ENCODE measurements at regions not wholly inside any gene's neighbourhood (a gene's known extent, or its start where the extent isn't known, plus 50 kb on each side); places are given as distances from the start of the nearest gene placed in this dataset.

DNA sequence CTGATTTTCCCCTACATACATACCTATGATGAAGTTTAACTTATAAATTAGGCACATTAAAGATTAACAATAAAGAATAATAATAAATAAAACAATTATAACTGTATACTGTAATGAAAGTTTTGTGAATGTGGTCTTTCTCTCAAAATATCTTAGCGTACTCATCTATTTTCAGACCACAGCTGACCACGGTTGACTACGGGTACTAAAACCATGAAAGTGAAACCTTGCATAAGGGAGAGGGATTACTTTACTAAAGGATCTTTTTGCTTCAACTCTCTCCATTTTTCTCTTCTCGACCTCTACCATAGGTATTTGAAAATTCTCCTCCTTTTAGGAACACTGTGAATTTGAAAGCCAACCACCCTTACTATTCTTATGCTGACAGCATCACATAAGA lies 475.5 kb downstream of the CETN3 start:
- H3K4me1 ChIP-seq = no peaks in the 10 kb centered on the region
- H3K36me3 ChIP-seq = no peaks in the 10 kb centered on the region
- no peak for DNase-seq
- no peak overlapping the region for H3K27ac ChIP-seq
- ATAC-seq = no peak
- TF ChIP-seq, protein P1, sequence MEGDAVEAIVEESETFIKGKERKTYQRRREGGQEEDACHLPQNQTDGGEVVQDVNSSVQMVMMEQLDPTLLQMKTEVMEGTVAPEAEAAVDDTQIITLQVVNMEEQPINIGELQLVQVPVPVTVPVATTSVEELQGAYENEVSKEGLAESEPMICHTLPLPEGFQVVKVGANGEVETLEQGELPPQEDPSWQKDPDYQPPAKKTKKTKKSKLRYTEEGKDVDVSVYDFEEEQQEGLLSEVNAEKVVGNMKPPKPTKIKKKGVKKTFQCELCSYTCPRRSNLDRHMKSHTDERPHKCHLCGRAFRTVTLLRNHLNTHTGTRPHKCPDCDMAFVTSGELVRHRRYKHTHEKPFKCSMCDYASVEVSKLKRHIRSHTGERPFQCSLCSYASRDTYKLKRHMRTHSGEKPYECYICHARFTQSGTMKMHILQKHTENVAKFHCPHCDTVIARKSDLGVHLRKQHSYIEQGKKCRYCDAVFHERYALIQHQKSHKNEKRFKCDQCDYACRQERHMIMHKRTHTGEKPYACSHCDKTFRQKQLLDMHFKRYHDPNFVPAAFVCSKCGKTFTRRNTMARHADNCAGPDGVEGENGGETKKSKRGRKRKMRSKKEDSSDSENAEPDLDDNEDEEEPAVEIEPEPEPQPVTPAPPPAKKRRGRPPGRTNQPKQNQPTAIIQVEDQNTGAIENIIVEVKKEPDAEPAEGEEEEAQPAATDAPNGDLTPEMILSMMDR (IDR thresholded peaks at IDR 0.05) = no peak
- H3K27me3 ChIP-seq = no peaks in the 10 kb centered on the region
- no peak overlapping the region for H3K4me3 ChIP-seq
- intact Hi-C loops (cut with DNase I) = no loop called here
- H3K9me3 ChIP-seq = no peaks in the 10 kb centered on the region

DNA sequence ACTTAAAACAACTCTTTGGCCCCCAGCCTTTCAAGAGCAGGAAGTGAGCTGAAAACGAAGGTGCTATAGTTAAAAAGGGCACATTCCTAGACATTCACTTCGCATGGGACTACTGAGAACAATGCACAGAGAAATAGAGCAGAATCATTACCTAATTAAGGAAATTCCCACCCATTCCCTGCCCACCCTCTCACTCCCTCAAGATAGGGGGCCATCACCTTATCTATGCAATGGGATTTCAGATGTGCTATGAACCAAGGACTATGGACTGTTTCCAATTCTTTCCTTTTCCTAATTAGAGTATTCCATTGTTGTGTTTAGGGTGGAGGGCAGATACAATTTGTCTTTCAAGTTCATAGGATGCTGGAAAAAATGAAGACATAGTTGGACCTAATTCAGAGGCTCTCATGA lies 476.8 kb downstream of the CETN3 start:
- no peak for ATAC-seq
- no peaks in the 10 kb centered on the region for H3K4me1 ChIP-seq
- H3K27ac ChIP-seq = no peak overlapping the region
- H3K27me3 ChIP-seq = no peaks in the 10 kb centered on the region
- TF ChIP-seq, protein P1 (IDR thresholded peaks at IDR 0.05) = no peak
- H3K36me3 ChIP-seq = no peaks in the 10 kb centered on the region
- no peak overlapping the region for H3K4me3 ChIP-seq
- no peak for DNase-seq
- intact Hi-C loops (cut with DNase I) = no loop called here
- H3K9me3 ChIP-seq = no peaks in the 10 kb centered on the region

- H3K27me3 ChIP-seq = no peaks in the 10 kb centered on the region
- H3K27ac ChIP-seq = no peak overlapping the region
Observed at GRCh38 chr5:89930591-89931392, 478.8 kb downstream of the CETN3 start.

DNA sequence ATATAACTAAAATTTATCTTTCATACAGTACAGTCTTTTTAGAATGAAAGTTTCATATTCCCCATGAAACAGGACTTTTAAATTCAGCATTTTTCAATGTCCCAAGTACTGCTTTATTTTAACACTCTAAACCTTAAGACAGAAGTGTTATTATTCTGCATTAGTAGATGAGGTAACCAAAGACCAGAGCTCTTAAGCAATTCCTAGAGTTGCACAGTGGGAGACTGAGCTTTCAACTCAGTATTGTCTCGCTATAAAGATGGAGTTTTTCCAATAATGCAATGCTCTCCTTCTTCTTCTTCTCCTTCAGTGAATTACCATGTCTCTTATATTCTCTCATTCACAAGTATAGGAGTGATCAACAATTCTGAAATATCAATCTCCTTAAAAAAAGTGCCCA lies 479.7 kb downstream of the CETN3 start:
- no peaks in the 10 kb centered on the region for H3K4me1 ChIP-seq
- no peaks in the 10 kb centered on the region for H3K36me3 ChIP-seq
- ATAC-seq (no peak), DNase-seq (no peak)
- no peaks in the 10 kb centered on the region for H3K27me3 ChIP-seq
- H3K27ac ChIP-seq = no peak overlapping the region
- H3K4me3 ChIP-seq = no peak overlapping the region
- TF ChIP-seq, protein P1 (IDR thresholded peaks at IDR 0.05) = no peak
- intact Hi-C loops (cut with DNase I) = no loop called here
- no peaks in the 10 kb centered on the region for H3K9me3 ChIP-seq

More at GRCh38 chr5:89930591-89931392, 478.8 kb downstream of the CETN3 start:
- no peak for ATAC-seq
- no peak for DNase-seq
- H3K4me3 ChIP-seq = no peak overlapping the region
- no peaks in the 10 kb centered on the region for H3K4me1 ChIP-seq
- H3K36me3 ChIP-seq = no peaks in the 10 kb centered on the region
- intact Hi-C loops (cut with DNase I) = no loop called here
- TF ChIP-seq, protein P1 (IDR thresholded peaks at IDR 0.05) = no peak
- H3K9me3 ChIP-seq = no peaks in the 10 kb centered on the region

DNA sequence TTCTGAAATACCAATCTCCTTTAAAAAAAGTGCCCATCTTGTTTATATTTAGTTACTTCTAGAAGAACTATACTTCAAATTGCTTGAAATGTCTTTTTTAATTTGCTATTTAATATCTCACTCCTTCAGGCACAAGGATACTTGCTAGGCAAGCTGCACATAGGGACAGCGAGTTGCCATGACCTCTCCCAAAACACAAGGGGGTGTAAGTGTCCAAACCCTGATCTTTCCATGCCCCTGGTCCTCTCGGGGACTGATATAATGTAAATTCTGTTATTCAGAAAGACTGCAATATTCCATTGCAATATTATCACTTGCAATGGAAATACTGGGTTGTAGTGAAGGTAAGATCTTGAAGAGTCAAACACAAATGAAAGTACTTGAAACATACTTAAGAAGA lies 480.4 kb downstream of the CETN3 start:
- H3K9me3 ChIP-seq = no peaks in the 10 kb centered on the region
- no peak overlapping the region for H3K4me3 ChIP-seq
- TF ChIP-seq, protein P1 (IDR thresholded peaks at IDR 0.05) = no peak
- ATAC-seq (no peak), DNase-seq (no peak)
- no peaks in the 10 kb centered on the region for H3K27me3 ChIP-seq
- H3K36me3 ChIP-seq = no peaks in the 10 kb centered on the region
- intact Hi-C loops (cut with DNase I) = no loop called here
- H3K4me1 ChIP-seq = no peaks in the 10 kb centered on the region
- no peak overlapping the region for H3K27ac ChIP-seq
